MM.1S (cell line): ENCODE measurements at regions not wholly inside any gene's neighbourhood (a gene's known extent, or its start where the extent isn't known, plus 50 kb on each side); places are given as distances from the start of the nearest gene placed in this dataset.

Experiments
- DNase-seq: peaks from one replicate; pipeline ENCODE4 v3.0.0-alpha.2; 2015
- H2AFZ ChIP-seq: fragments of 300-600 bp; sonication (generic); 2 replicates; pipeline ENCODE4 v1.6.0; 2016; ENCODE audit warnings: antibody characterized with exemption, low read length
- H3F3A ChIP-seq: fragments of 300-600 bp; sonication (generic); 2 replicates; pipeline ENCODE4 v1.6.1; 2016; ENCODE audit warnings: mild to moderate bottlenecking, antibody characterized with exemption, low read length, moderate library complexity, mixed read lengths; ENCODE audit not compliant: insufficient read depth
- H3K27ac ChIP-seq: fragments of 300-600 bp; sonication (generic); 2 replicates; pipeline ENCODE4 v1.5.1; 2016; ENCODE audit warnings: mild to moderate bottlenecking, low read length
- H3K27me3 ChIP-seq: fragments of 300-600 bp; sonication (generic); replicated peaks from 2 replicates; pipeline ENCODE4 v1.6.0; 2016; ENCODE audit warnings: low read length; ENCODE audit not compliant: insufficient read depth
- H3K36me3 ChIP-seq: fragments of 300-600 bp; sonication (generic); replicated peaks from 2 replicates; pipeline ENCODE4 v1.6.1; 2016; ENCODE audit warnings: mild to moderate bottlenecking, low read length, mixed read lengths; ENCODE audit not compliant: insufficient read depth
- H3K4me1 ChIP-seq: fragments of 300-600 bp; sonication (generic); 2 replicates; pipeline ENCODE4 v1.6.1; 2016; ENCODE audit warnings: low read length, mixed read lengths
- H3K4me2 ChIP-seq: fragments of 300-600 bp; sonication (generic); 2 replicates; pipeline ENCODE4 v1.6.0; 2016; ENCODE audit warnings: low read depth, low read length
- H3K4me3 ChIP-seq: fragments of 300-600 bp; sonication (generic); 2 replicates; pipeline ENCODE4 v1.5.1; 2016; ENCODE audit warnings: low read length, mixed read lengths
- H3K79me2 ChIP-seq: fragments of 300-600 bp; sonication (generic); 2 replicates; pipeline ENCODE4 v1.6.1; 2016; ENCODE audit warnings: mixed run types, low read length, mixed read lengths
- H3K9ac ChIP-seq: fragments of 300-600 bp; sonication (generic); 2 replicates; pipeline ENCODE4 v1.6.1; 2016; ENCODE audit warnings: low read length, mixed read lengths
- H3K9me2 ChIP-seq: fragments of 300-600 bp; sonication (generic); replicated peaks from 2 replicates; pipeline ENCODE4 v1.6.1; 2016; ENCODE audit warnings: mild to moderate bottlenecking, low read length, mixed read lengths; ENCODE audit not compliant: insufficient read depth
- H3K9me3 ChIP-seq: fragments of 300-600 bp; sonication (generic); replicated peaks from 2 replicates; pipeline ENCODE4 v1.6.1; 2016; ENCODE audit warnings: mild to moderate bottlenecking, low read length, mixed read lengths; ENCODE audit not compliant: insufficient read depth
- H4K20me1 ChIP-seq: fragments of 300-600 bp; sonication (generic); 2 replicates; pipeline ENCODE4 v1.6.1; 2016; ENCODE audit warnings: mild to moderate bottlenecking, low read length, moderate library complexity, mixed read lengths; ENCODE audit not compliant: insufficient read depth
- EZH2 ChIP-seq: fragments of 300-600 bp; sonication (generic); optimal IDR thresholded peaks from 2 replicates; pipeline ENCODE3; 2017; ENCODE audit warnings: low read depth, mild to moderate bottlenecking, antibody characterized with exemption, low read length, mixed read lengths
- EZH2phosphoT487 ChIP-seq: fragments of 300-600 bp; sonication (generic); IDR thresholded peaks from 2 replicates; pipeline ENCODE4 v1.6.1; 2018; ENCODE audit warnings: antibody characterized with exemption, low read length
- TF ChIP-seq, protein P1 (sequence below): fragments of 300-600 bp; sonication (generic); IDR thresholded peaks from 2 replicates; pipeline ENCODE4 v1.5.1; 2016; ENCODE audit warnings: antibody characterized with exemption, low read length, mixed read lengths

DNA sequence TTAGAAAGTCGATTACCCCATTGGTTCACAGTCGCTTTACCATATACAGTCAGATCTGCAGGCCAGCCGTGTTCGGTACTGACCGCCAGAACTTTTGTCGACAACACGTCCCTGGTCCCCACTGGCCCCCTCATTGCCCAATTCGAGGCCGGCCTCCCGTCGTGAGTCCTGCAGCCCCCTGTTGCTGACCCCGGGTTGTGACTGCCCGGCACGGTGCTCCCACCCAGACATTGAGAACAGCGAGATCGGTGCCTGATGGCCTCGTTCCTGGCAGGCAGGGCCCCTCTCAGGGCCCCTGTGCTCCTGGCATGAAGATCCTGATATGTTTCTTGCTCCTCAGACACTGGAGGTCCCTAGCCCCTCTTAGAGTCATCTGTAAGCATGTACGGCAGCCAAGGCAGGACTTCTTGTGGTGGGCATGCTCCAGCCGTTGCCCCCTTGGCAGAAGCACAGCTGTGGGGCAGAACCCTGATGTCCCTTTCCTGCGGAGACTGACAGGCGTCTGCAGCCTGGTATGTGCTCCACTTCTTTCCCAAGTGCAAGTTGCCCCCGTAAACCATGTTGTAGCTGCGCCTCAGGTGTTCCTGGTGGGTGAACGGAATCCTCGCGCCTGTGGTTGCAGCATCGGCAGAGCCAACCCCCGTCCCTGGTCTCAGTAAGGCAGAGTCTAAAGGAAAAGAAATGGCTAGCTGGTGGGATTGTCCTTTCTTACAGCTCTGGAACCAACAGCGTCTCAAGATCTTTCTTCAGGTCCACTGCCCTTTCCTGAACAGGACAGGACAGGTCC is 123.2 kb upstream of the SPACA7 start:
- H3K27me3 ChIP-seq = peaks cover 41% of the 10 kb centered on the region

DNA sequence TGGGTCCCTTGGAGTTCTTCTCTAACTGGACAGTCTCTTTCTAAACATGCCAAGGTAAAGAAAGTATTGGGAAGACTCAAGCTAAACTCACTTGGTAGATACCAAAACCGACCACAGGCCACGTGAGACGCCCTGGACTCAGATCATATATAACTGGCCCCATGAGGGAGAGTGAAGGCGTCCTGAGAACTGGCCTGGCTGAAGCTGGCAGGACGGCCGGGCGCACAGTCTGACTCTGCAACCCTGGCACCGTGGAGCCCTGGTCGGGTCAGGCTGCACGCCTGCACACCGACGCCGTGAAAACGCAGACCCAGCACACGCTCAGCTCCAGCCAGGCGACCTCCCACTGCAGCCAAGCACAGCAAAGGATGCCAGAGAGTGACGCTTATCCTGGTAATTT is 122.5 kb upstream of the SPACA7 start:
- Histone ChIP-seq H3K4me1 (no peaks in the 10 kb centered on the region), H3K4me3 (no peak overlapping the region), H3K9ac (no peak overlapping the region), H3K4me2 (no peak overlapping the region), H4K20me1 (no peaks in the 10 kb centered on the region), H2AFZ (no peak overlapping the region), H3K9me3 (no peaks in the 10 kb centered on the region), H3K9me2 (no peaks in the 10 kb centered on the region), H3K79me2 (no peaks in the 10 kb centered on the region), H3F3A (no peaks in the 10 kb centered on the region), H3K36me3 (no peaks in the 10 kb centered on the region), H3K27ac (no peak overlapping the region), H3K27me3 (peaks cover 41% of the 10 kb centered on the region)
- no peak for DNase-seq
- TF ChIP-seq, protein P1, sequence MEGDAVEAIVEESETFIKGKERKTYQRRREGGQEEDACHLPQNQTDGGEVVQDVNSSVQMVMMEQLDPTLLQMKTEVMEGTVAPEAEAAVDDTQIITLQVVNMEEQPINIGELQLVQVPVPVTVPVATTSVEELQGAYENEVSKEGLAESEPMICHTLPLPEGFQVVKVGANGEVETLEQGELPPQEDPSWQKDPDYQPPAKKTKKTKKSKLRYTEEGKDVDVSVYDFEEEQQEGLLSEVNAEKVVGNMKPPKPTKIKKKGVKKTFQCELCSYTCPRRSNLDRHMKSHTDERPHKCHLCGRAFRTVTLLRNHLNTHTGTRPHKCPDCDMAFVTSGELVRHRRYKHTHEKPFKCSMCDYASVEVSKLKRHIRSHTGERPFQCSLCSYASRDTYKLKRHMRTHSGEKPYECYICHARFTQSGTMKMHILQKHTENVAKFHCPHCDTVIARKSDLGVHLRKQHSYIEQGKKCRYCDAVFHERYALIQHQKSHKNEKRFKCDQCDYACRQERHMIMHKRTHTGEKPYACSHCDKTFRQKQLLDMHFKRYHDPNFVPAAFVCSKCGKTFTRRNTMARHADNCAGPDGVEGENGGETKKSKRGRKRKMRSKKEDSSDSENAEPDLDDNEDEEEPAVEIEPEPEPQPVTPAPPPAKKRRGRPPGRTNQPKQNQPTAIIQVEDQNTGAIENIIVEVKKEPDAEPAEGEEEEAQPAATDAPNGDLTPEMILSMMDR = no peak
- TF ChIP-seq EZH2phosphoT487 = no peak

More for the DNA sequence above, 123.2 kb upstream of the SPACA7 start:
- no peaks in the 10 kb centered on the region for H3K4me1 ChIP-seq
- H4K20me1 ChIP-seq = no peaks in the 10 kb centered on the region
- H2AFZ ChIP-seq = no peak overlapping the region
- H3K79me2 ChIP-seq = no peaks in the 10 kb centered on the region
- H3K9me2 ChIP-seq = no peaks in the 10 kb centered on the region
- no peaks in the 10 kb centered on the region for H3K9me3 ChIP-seq
- no peaks in the 10 kb centered on the region for H3K36me3 ChIP-seq
- H3F3A ChIP-seq = no peaks in the 10 kb centered on the region
- no peak overlapping the region for H3K4me2 ChIP-seq
- H3K27ac ChIP-seq = no peak overlapping the region
- no peak for DNase-seq
- H3K4me3 ChIP-seq = no peak overlapping the region
- no peak overlapping the region for H3K9ac ChIP-seq
- no peak for TF ChIP-seq EZH2
- TF ChIP-seq, protein P1 = no peak
- no peak for TF ChIP-seq EZH2phosphoT487

DNA sequence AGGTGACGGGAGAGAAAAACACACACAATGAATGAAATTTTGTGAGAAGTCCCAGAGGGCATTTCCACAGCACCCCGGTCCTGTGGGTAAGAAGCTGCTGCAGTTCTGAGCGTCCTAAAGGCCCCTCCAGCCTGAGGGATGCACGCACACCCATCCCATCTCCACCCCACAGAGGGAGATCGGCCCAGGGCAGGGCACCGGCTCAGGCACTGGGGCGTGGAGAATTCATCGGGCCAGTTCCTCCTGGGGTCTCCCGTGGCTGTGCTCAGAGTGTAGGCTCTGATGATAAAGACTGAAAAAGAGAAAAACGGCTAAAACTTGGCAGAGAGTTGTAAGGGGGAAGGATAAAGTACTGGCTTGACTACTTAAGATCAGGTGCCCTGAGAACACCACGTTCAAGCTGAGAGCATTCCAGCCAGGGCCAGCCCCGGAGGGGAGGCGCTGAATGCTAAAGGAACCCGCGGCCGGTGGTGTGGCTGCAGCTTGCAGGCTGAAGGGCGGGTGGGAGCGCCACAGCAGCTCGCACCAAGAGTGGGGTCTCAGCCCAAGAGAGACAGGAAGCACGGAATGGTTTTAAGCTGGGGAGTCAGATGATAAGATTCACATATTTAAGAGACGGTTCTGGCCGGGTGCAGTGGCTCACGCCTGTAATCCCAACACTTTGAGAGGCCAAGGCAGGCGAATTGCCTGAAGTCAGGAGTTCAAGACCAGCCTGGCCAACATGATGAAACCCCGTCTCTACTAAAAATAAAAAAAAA is 121.9 kb upstream of the SPACA7 start:
- Histone ChIP-seq H3K27me3 (peaks cover 41% of the 10 kb centered on the region), H4K20me1 (no peaks in the 10 kb centered on the region), H3K9me2 (no peaks in the 10 kb centered on the region), H3K36me3 (no peaks in the 10 kb centered on the region), H3K4me3 (no peak overlapping the region), H3K9me3 (no peaks in the 10 kb centered on the region), H3K79me2 (no peaks in the 10 kb centered on the region), H2AFZ (no peak overlapping the region), H3F3A (no peaks in the 10 kb centered on the region), H3K4me2 (no peak overlapping the region), H3K9ac (no peak overlapping the region), H3K27ac (no peak overlapping the region), H3K4me1 (no peaks in the 10 kb centered on the region)
- DNase-seq = no peak
- TF ChIP-seq, protein P1 = no peak
- TF ChIP-seq EZH2phosphoT487 = no peak
- TF ChIP-seq EZH2 = no peak
